Caco-2 (cell line): ENCODE measurements at regions not wholly inside any gene's neighbourhood (a gene's known extent, or its start where the extent isn't known, plus 50 kb on each side); places are given as distances from the start of the nearest gene placed in this dataset.

Experiments
- BruUV-seq: library from RNA; stranded (reverse); fragments of 400-500 nt; replicated peaks from 2 replicates; lab custom pipeline; 2021; lab: Mats Ljungman, UMichigan
- CTCF ChIA-PET: fragments of 300-600 bp; sonication (Branson Sonifier 250); formaldehyde crosslinking; loops from one replicate; lab custom pipeline; 2022; ENCODE audit warnings: antibody characterized with exemption; lab: Charles Lee
- POLR2A ChIA-PET: fragments of 300-600 bp; sonication (Branson Sonifier 250); formaldehyde crosslinking; loops from one replicate; lab custom pipeline; 2022; ENCODE audit warnings: antibody characterized with exemption; lab: Charles Lee
- DNase-seq, 2 experiments: peaks; one replicate each; pipeline versions ENCODE4 v3.0.0 to v3.0.0-alpha.2; 2020 to 2022
- H3K27me3 ChIP-seq: replicated peaks from 2 replicates; pipeline ENCODE4 v1.6.0; 2011; ENCODE audit warnings: low read length; ENCODE audit not compliant: control insufficient read depth, insufficient read depth
- H3K36me3 ChIP-seq: 2 replicates; pipeline ENCODE4 v1.5.1; 2011; ENCODE audit warnings: low read length; ENCODE audit not compliant: control insufficient read depth, insufficient read depth
- H3K4me1 ChIP-seq: fragments of 250-450 bp; sonication (Bioruptor Pico); 2 replicates; pipeline ENCODE4 v1.5.1; 2020; ENCODE audit warnings: mild to moderate bottlenecking
- H3K4me3 ChIP-seq: 2 replicates; pipeline ENCODE4 v1.5.1; 2011; ENCODE audit warnings: low read depth, mild to moderate bottlenecking, control low read depth, low read length
- H3K9me3 ChIP-seq: fragments of 250-450 bp; sonication (Bioruptor Pico); 2 replicates; pipeline ENCODE4 v1.5.1; 2020; ENCODE audit warnings: mild to moderate bottlenecking, moderate library complexity
- H3K27ac Mint-ChIP-seq: one replicate; pipeline ENCODE4 v1.8.0; 2022; ENCODE audit warnings: mixed read lengths; ENCODE audit not compliant: unreplicated experiment
- H3K27me3 Mint-ChIP-seq: one replicate; pipeline ENCODE4 v1.8.0; 2022; ENCODE audit warnings: mixed read lengths; ENCODE audit not compliant: insufficient read depth, unreplicated experiment
- H3K36me3 Mint-ChIP-seq: one replicate; pipeline ENCODE4 v1.8.0; 2022; ENCODE audit warnings: mild to moderate bottlenecking, mixed read lengths; ENCODE audit not compliant: insufficient read depth, unreplicated experiment
- H3K4me1 Mint-ChIP-seq: one replicate; pipeline ENCODE4 v1.8.0; 2022; ENCODE audit warnings: low read depth, mixed read lengths; ENCODE audit not compliant: unreplicated experiment
- H3K4me3 Mint-ChIP-seq: one replicate; pipeline ENCODE4 v1.8.0; 2022; ENCODE audit warnings: mild to moderate bottlenecking, moderate library complexity, mixed read lengths; ENCODE audit not compliant: unreplicated experiment
- H3K9me3 Mint-ChIP-seq: one replicate; pipeline ENCODE4 v1.8.0; 2022; ENCODE audit warnings: mixed read lengths; ENCODE audit not compliant: unreplicated experiment
- intact Hi-C: fragments of 100-400 bp; cut with micrococcal nuclease; formaldehyde crosslinking; loops from one replicate; pipeline ENCODE4 v1.10.0; 2022; ENCODE audit not compliant: unreplicated experiment
- TF ChIP-seq, protein P1 (sequence below), 2 experiments: fragments of 200-600 bp in 1 of 2; IDR thresholded peaks; 1 replicate in 1 of 2; 2 replicates in 1 of 2; pipeline versions ENCODE4 v1.5.1 to v1.8.0; 2011 to 2022; ENCODE audit warnings: antibody characterized with exemption in 1 of 2, control low read depth in 1 of 2, inconsistent platforms in 1 of 2, low read depth in 1 of 2, low read length in 1 of 2, mild to moderate bottlenecking in 1 of 2, moderate library complexity in 1 of 2; ENCODE audit not compliant: insufficient read depth in 1 of 2, severe bottlenecking in 1 of 2, unreplicated experiment in 1 of 2

DNA sequence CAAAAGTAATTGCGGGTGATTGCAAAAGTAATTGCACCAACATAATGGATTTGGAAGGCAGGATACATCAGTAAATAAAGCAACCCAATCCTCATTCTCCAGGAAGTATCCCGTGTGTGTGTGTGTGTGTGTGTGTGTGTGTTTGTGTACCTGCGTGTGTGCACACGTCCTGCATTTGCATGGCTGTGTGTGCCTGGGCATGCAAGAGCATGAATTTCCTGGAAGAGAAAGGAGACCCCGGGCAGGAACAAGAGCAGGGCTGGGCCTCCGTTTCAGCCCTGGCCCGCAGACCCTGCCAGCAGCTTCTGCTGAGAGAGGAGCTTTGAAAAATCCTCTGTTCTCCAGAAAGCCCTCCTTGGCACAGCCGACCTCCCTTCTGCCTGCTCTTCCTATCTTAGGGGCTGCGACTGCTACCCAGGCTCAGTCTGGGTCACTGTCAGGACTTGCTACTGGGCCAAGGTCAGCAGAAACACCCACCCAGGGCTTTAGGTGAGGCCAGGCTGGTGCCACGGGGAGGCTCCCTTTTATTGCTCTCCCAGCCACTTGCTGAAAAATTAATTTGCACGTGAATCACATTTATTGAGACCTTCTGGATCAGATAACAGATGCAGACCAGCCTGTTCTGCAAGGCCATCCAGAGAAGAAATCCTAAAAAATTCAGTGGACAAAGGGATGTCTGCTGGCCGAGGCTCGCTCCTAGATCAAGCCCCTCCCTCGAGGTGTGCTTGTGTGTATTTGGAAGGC is 258.3 kb downstream of the ZNF536 start:
- Histone ChIP-seq H3K36me3 (no peaks in the 10 kb centered on the region), H3K4me3 (no peak overlapping the region), H3K27me3 (no peaks in the 10 kb centered on the region; the same call in 1 of the 2 replicates), H3K4me1 (no peaks in the 10 kb centered on the region), H3K9me3 (no peaks in the 10 kb centered on the region)
- Mint-ChIP-seq H3K27ac (no peak overlapping the region), H3K36me3 (no peaks in the 10 kb centered on the region), H3K4me3 (no peak overlapping the region), H3K9me3 (no peaks in the 10 kb centered on the region), H3K27me3 (peaks cover 5% of the 10 kb centered on the region), H3K4me1 (no peaks in the 10 kb centered on the region)
- no peak for DNase-seq
- BruUV-seq = no TSS peak
- intact Hi-C loops = no loop called here
- CTCF ChIA-PET = no interaction called here
- TF ChIP-seq, protein P1, sequence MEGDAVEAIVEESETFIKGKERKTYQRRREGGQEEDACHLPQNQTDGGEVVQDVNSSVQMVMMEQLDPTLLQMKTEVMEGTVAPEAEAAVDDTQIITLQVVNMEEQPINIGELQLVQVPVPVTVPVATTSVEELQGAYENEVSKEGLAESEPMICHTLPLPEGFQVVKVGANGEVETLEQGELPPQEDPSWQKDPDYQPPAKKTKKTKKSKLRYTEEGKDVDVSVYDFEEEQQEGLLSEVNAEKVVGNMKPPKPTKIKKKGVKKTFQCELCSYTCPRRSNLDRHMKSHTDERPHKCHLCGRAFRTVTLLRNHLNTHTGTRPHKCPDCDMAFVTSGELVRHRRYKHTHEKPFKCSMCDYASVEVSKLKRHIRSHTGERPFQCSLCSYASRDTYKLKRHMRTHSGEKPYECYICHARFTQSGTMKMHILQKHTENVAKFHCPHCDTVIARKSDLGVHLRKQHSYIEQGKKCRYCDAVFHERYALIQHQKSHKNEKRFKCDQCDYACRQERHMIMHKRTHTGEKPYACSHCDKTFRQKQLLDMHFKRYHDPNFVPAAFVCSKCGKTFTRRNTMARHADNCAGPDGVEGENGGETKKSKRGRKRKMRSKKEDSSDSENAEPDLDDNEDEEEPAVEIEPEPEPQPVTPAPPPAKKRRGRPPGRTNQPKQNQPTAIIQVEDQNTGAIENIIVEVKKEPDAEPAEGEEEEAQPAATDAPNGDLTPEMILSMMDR (IDR thresholded peaks at IDR 0.05; ENCODE audit: insufficient read depth in 1 of 2, low read depth in 1 of 2, low read length in 1 of 2, severe bottlenecking in 1 of 2, unreplicated experiment in 1 of 2) = no peak
- POLR2A ChIA-PET = no interaction called here

DNA sequence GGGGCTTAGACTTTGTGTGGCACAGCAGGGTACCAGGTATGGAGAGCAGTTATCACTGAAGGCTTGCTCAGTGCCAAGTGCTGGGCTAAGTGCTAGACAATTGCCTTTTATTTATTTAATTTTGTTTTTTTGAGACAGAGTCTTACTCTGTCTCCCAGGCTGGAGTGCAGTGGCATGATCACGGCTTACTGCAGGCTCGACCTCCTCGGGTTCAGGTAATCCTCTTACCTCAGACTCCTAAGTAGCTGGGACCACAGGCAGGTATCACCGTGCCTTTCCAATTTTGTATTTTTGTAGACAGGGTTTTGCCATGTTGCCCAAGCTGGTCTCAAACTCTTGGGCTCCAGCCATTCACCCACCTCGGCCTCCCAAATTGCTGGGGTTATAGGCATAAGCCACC is 256.9 kb downstream of the ZNF536 start:
- Mint-ChIP-seq H3K4me3 (no peak overlapping the region), H3K36me3 (no peaks in the 10 kb centered on the region), H3K27ac (no peak overlapping the region), H3K4me1 (no peaks in the 10 kb centered on the region), H3K9me3 (peaks cover 10% of the 10 kb centered on the region), H3K27me3 (no peaks in the 10 kb centered on the region)
- Histone ChIP-seq H3K9me3 (no peaks in the 10 kb centered on the region), H3K27me3 (no peaks in the 10 kb centered on the region), H3K4me1 (no peaks in the 10 kb centered on the region), H3K4me3 (no peak overlapping the region), H3K36me3 (no peaks in the 10 kb centered on the region)
- DNase-seq = no peak
- intact Hi-C loops = no loop called here
- no TSS peak for BruUV-seq
- ChIA-PET CTCF (no interaction called here), POLR2A (no interaction called here)
- TF ChIP-seq, protein P1 (IDR thresholded peaks at IDR 0.05; ENCODE audit: insufficient read depth in 1 of 2, low read depth in 1 of 2, low read length in 1 of 2, severe bottlenecking in 1 of 2, unreplicated experiment in 1 of 2) = no peak

DNA sequence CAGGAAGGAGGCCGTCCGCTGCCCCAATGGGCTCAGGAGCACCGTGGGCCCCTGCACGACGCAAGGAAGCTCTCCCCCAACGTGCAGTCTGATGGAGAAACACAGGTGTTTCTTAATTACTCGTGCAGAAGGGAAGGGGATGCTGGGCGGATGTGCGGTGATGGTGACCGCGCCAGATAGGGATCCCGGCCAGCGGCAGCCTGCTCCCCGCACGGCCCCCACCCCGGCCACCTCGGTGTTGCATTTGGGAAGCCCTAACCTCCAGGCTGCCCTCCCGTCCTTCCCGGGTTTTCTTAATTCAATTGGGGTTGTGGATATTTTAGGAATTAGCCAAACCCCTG is 254.4 kb downstream of the ZNF536 start:
- ChIA-PET POLR2A (no interaction called here), CTCF (interaction anchor here (0.6 kb wide), 1 partner anchor 756 kb away, joined by 3 read pairs; no protein-coding TSS in a partner anchor)
- H3K9me3 Mint-ChIP-seq = peaks cover 21% of the 10 kb centered on the region
- Histone ChIP-seq H3K4me3 (no peak overlapping the region), H3K36me3 (no peaks in the 10 kb centered on the region), H3K27me3 (no peaks in the 10 kb centered on the region), H3K4me1 (no peaks in the 10 kb centered on the region), H3K9me3 (no peaks in the 10 kb centered on the region)
- H3K27ac Mint-ChIP-seq = no peak overlapping the region
- no peak for DNase-seq
- no peaks in the 10 kb centered on the region for H3K27me3 Mint-ChIP-seq
- no peak overlapping the region for H3K4me3 Mint-ChIP-seq
- intact Hi-C loops = no loop called here
- no TSS peak for BruUV-seq
- TF ChIP-seq, protein P1 (IDR thresholded peaks at IDR 0.05; ENCODE audit: insufficient read depth in 1 of 2, low read depth in 1 of 2, low read length in 1 of 2, severe bottlenecking in 1 of 2, unreplicated experiment in 1 of 2) = no peak
- no peaks in the 10 kb centered on the region for H3K4me1 Mint-ChIP-seq
- no peaks in the 10 kb centered on the region for H3K36me3 Mint-ChIP-seq
